ENCODE measurements at regions not wholly inside any gene's neighbourhood (a gene's known extent, or its start where the extent isn't known, plus 50 kb on each side); places are given as distances from the start of the nearest gene placed in this dataset.

- no peak for DNase-seq (ENCODE audit: low read depth, low spot score)
- in situ Hi-C loops (cut with HindIII; ENCODE audit: low sequenced_read_pairs) = no loop called here
- TF ChIP-seq CTCF (IDR thresholded peaks at IDR 0.05; ENCODE audit: low read depth, low read length) = no peak
- no peak overlapping the region for H3K4me3 ChIP-seq (ENCODE audit: low read depth, low read length)
Observed at GRCh38 chr13:31949486-31949885, 82.1 kb upstream of the FRY start.

- in situ Hi-C loops (cut with HindIII; ENCODE audit: low sequenced_read_pairs) = no loop called here
- H3K4me3 ChIP-seq (ENCODE audit: low read depth, low read length) = no peak overlapping the region
- no peak for DNase-seq (ENCODE audit: low read depth, low spot score)
- TF ChIP-seq CTCF (IDR thresholded peaks at IDR 0.05; ENCODE audit: low read depth, low read length) = no peak
Observed at GRCh38 chr13:31950111-31950815, 81.3 kb upstream of the FRY start.

GRCh38 chr13:31951215-31951678, 80.3 kb upstream of the FRY start:
- H3K4me3 ChIP-seq (ENCODE audit: low read depth, low read length) = no peak overlapping the region
- TF ChIP-seq CTCF (IDR thresholded peaks at IDR 0.05; ENCODE audit: low read depth, low read length) = no peak
- in situ Hi-C loops (cut with HindIII; ENCODE audit: low sequenced_read_pairs) = no loop called here
- no peak for DNase-seq (ENCODE audit: low read depth, low spot score)

GRCh38 chr13:31952641-31953380, 78.8 kb upstream of the FRY start:
- H3K4me3 ChIP-seq (ENCODE audit: low read depth, low read length) = no peak overlapping the region
- DNase-seq (ENCODE audit: low read depth, low spot score) = no peak
- no peak for TF ChIP-seq CTCF (IDR thresholded peaks at IDR 0.05; ENCODE audit: low read depth, low read length)
- in situ Hi-C loops (cut with HindIII; ENCODE audit: low sequenced_read_pairs) = no loop called here

GRCh38 chr13:31955101-31955500, 76.5 kb upstream of the FRY start:
- no peak overlapping the region for H3K4me3 ChIP-seq (ENCODE audit: low read depth, low read length)
- in situ Hi-C loops (cut with HindIII; ENCODE audit: low sequenced_read_pairs) = no loop called here
- no peak for DNase-seq (ENCODE audit: low read depth, low spot score)
- no peak for TF ChIP-seq CTCF (IDR thresholded peaks at IDR 0.05; ENCODE audit: low read depth, low read length)

GRCh38 chr13:31955741-31956140, 75.8 kb upstream of the FRY start:
- no peak overlapping the region for H3K4me3 ChIP-seq (ENCODE audit: low read depth, low read length)
- no peak for DNase-seq (ENCODE audit: low read depth, low spot score)
- TF ChIP-seq CTCF (IDR thresholded peaks at IDR 0.05; ENCODE audit: low read depth, low read length) = no peak
- in situ Hi-C loops (cut with HindIII; ENCODE audit: low sequenced_read_pairs) = no loop called here
